A172 (cell line): ENCODE measurements at regions not wholly inside any gene's neighbourhood (a gene's known extent, or its start where the extent isn't known, plus 50 kb on each side); places are given as distances from the start of the nearest gene placed in this dataset.
"Not testable (repeated sequence)": the region's sequence is repeated elsewhere in the genome, so short reads cannot be mapped to it uniquely, and the experiment has no call there.

Experiments
- DNase-seq: peaks from one replicate; pipeline ENCODE4 v3.0.0-alpha.2; 2015; ENCODE audit warnings: low spot score

GRCh38 chr19:27972291-27973040 is 1240.5 kb downstream of the UQCRFS1 start:
- DNase-seq, result peak; percentile 87

GRCh38 chr19:27971869-27972268 is 1241.1 kb downstream of the UQCRFS1 start:
- no peak for DNase-seq

- peak; percentile 25 for DNase-seq
Observed at GRCh38 chr19:27971071-27971470, 1241.9 kb downstream of the UQCRFS1 start.

DNA sequence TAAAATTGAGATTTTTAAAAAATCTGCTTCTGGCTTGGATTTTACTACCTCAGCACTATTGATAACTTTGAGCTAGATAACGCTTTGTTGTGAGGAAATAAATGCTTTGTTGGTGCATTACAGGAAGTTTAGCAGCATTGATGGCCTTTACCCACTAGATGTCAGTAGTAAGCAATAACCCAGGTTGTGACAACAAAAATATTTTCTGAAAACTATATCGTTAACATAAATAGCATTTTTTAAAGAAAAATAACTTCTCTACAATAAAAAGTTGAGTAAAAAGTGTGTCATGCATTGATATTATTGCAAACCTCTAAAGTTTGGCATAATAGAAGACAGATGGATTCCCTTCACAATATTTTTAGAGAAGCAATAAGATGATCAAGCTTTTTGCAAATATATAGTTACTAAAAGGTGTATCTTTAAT is 1246.5 kb downstream of the UQCRFS1 start:
- peak; percentile 13 for DNase-seq

DNA sequence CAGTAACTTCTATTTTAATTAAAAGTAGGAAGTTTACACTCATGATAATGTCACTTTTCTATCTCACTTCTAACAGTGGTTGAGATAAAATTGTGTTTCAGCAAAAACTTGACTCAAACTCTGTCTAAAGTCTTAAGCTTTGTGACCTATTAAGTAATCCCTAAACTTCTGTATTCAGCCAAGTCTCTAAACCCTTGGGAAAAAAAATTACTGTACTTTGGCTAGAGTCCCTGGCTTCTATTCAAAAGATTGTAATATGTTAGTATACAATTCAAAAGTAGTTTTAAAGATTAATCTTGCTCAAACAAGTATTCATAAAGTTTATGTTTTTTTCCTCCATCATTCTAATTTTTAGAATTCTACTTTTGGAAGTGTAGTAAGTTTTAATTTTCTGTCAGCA is 1248.8 kb downstream of the UQCRFS1 start:
- no peak for DNase-seq

GRCh38 chr19:27962264-27962663 is 1250.7 kb downstream of the UQCRFS1 start:
- DNase-seq, result no peak

DNA sequence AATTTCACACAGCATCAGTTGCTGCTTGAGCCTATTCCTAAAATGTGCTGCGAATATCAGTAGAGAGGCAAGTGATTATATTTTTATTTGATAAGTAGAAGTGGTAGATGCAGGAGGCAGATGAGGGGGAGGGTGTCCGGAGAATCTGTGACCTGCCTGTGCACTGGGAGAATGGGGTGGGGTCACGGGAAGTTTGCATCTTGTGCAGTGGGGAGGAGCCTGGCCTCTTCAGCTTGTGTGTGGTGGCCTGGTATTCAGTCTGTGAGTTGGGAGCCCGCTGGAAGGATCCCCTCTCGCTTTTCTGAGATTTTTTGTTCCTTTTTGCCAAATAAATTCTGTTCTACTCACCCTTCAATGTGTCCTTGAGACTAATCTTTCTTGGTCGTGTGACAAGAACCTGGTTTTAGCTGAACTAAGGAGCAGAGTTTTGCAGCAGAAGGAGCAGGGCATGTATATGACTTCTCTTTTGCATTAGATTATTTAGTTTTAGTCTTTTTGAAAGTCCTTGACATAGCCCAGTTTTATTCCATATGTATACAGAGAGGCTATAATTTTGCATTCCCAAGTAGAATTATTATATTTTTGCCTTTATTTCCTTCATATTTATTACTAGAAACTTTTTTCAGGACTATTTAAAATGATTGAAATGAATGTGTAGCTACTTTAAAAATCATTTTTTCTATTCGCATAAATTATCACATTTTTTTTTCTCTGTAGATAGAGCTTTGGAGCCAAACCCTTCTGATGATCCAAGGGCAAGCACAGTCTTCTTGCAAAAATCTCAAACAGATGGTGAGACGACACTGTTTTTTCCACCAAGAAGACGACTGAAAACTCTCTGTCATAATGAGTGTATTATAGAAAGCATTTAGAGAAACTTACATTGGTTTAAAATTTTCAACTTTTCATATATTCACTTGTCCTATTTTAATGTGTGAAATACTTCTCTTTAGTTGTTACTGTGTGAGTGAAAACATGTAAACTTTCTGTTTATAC is 1257.2 kb downstream of the UQCRFS1 start:
- no peak for DNase-seq

DNA sequence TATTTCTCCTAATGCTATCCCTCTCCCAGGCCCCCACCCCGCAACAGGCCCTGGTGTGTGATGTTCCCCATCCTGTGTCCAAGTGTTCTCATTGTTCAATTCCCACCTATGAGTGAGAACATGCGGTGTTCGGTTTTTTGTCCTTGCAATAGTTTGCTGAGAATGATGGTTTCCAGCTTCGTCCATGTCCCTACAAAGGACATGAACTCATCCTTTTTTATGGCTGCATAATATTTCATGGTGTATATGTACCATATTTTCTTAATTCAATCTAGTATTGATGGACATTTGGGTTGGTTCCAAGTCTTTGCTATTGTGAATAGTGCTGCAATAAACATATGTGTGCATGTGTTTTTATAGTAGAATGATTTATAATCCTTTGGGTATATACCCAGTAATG is 1270.3 kb downstream of the UQCRFS1 start:
- not testable (repeated sequence) for DNase-seq

DNA sequence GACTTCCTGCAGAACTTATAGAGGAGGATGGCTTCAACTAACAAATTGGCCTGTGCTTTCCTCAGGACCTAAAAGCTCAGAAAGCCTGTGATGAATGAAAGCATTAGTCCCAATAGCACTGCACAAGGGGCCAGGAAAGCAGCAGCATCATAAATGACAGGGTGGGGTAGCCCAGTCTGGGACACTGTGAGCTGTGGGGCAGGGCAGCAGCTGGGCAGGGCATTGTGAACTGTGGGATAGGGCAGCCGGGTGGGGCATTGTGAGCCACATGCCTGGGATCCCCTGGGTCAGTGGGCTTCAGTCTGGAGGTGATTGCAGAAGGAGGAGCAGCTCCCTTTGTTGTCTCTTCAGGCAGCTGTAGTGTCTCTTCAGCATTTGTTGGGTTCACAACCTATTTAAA is 1276.8 kb downstream of the UQCRFS1 start:
- no peak for DNase-seq

DNA sequence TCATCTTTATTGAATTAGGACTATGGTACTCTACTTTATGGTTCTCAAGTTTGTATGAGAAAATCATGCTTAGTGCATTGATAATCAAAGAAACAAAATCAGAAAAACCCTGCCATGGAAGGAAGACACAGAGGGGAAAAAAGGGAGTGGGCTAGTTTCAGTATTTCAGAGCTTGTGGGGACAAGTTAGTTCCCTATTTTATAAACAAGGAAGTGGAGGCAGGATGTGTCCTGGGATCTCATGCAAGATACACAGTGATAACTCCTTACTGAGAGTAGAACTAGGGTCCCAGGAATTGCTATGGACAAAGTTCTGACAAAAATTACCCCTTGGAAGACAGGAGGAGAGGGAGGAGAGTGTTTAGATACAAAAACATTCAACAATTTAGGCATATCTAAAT is 1277.3 kb downstream of the UQCRFS1 start:
- DNase-seq, result no peak

DNA sequence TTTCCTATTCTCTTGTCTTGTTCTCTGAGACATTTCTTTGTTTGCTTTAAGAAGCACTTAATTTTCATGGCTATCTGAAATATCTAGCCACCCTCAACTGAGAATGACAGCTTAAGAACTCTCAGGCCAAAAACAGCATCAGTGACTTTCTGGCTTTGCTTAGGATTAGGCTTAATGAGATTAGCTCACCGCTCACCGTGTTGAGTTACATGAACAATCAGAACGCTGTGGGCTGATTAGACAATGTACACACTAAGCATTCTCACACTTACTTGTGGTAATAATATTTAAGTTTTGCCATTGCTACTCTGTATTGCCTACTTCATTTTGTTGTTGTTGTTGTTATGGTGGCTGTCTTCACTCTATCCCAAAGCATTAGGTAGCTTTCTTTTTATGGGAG is 1283.6 kb downstream of the UQCRFS1 start:
- DNase-seq, result no peak

DNA sequence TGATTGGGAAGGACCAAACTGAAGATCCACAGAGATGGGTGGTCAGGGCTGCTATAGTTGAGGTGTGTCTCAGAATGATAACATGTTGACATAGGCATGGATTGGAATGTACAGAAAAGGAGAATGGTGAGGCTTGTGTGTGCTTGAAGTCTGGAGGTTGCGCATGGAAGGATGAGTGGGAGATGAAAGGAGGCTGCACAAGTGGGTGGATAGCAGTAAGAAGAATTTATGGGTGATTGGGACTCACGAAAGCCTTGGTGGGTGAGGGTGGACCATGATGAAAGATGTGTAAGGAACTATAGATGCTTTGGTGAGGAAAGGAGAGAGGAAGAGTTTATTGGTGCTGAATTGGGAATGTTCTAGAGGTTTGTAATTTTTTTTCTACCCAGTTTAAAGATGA is 1287.7 kb downstream of the UQCRFS1 start:
- DNase-seq, result no peak

GRCh38 chr19:27922970-27923369 is 1290.0 kb downstream of the UQCRFS1 start:
- no peak for DNase-seq

- DNase-seq, result no peak
Observed at GRCh38 chr19:27920774-27921173, 1292.2 kb downstream of the UQCRFS1 start.

- DNase-seq, result no peak
Observed at GRCh38 chr19:27918818-27919217, 1294.1 kb downstream of the UQCRFS1 start.

DNA sequence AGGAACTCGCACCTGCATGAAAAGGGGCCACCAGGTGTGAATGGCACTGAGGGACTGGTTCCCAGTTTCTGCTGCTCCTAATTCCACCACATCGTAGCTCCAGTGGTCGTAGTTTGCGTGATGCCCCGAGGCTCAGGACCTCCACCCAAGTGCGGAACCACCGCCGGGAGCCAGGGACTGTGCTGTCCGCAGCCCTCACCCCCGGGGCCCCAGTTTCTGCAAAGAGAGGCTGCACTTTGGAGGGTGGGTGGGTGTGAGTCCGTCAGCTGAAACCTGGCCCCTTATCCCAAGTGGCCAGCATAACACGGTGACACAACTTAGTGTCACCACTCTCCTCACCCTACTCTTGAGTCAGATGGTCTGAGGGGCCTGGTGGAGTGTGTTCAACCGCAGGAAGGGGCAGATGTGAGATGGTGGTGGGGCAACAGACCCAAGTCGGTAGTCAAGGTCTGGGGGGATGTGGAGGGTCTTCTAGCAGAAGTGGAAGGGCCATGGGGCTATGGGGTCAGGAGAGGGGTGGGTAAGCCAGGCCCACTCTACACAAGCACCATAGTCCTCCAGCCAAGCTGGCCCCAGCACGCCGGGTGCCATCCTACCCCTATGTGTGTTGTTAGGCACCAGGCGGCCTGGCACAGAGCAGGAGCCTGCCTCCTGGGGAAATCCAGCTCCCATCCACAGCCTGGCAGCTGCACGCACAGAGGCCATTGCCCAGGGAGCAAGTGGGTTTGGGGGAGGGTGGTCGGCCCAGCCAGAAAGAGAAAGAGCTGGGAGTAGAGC is 1301.6 kb downstream of the UQCRFS1 start:
- DNase-seq, result no peak

DNA sequence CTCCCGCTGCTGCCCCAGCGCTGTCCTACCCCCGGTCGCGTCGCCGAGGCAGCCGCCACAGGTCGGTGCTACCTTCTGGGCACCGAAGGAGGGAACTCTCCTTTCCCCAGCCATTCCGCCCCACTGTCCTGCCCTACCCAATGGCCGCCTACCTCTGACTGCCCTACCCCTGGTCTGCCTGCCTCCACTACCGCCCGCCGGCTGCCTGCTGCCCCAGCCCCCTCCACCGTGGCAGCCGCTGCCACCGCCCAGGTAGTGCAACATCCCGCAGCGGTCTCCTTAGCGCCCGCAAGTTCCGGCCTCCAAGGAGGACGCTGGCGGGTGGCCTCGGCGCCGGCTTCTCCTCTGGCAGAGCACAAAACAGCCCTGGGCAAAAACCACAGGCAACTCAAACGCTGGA is 1303.1 kb downstream of the UQCRFS1 start:
- no peak for DNase-seq

- no peak for DNase-seq
Observed at GRCh38 chr19:27909185-27909840, 1303.6 kb downstream of the UQCRFS1 start.

- no peak for DNase-seq
Observed at GRCh38 chr19:27906081-27906480, 1306.9 kb downstream of the UQCRFS1 start.

GRCh38 chr19:27905074-27905473 is 1307.9 kb downstream of the UQCRFS1 start:
- no peak for DNase-seq

DNA sequence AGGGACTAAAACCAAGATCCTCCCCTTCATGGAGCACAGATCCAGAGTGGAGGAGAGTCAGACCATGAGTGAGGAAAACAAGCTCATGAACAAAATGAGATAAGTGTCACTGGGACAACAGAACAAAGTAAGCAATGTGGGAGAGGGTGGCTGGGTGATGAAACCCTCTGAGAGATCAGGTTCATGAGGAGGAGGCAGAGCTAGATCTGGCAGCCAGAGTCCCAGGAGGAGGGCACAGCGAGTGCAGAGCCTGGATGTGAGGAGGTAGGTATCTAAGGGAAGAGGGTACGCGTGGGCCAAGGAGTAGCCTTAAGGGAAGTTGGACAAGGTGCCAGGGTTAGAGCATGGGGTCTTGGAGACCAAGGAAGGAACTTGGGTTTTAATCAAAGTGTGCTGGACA is 1311.9 kb downstream of the UQCRFS1 start:
- no peak for DNase-seq

- DNase-seq, result no peak
Observed at GRCh38 chr19:27896091-27896490, 1316.9 kb downstream of the UQCRFS1 start.
